HFF-Myc (cell line): ENCODE measurements at regions not wholly inside any gene's neighbourhood (a gene's known extent, or its start where the extent isn't known, plus 50 kb on each side); places are given as distances from the start of the nearest gene placed in this dataset.

Experiments used
- DNase-seq: peaks from one replicate; pipeline ENCODE4 v3.0.0-alpha.2; 2011; ENCODE audit warnings: low read depth; ENCODE audit errors: extremely low read depth
- H3K4me3 ChIP-seq: replicated peaks from 2 replicates; pipeline ENCODE4 v1.5.1; 2011; ENCODE audit warnings: low read depth, mild to moderate bottlenecking, control low read depth, low read length
- TF ChIP-seq, protein P1 (sequence below): IDR thresholded peaks from 2 replicates; pipeline ENCODE4 v1.5.1; 2012; ENCODE audit warnings: mild to moderate bottlenecking, low read depth, low read length, control low read depth; ENCODE audit errors: missing control alignments

DNA sequence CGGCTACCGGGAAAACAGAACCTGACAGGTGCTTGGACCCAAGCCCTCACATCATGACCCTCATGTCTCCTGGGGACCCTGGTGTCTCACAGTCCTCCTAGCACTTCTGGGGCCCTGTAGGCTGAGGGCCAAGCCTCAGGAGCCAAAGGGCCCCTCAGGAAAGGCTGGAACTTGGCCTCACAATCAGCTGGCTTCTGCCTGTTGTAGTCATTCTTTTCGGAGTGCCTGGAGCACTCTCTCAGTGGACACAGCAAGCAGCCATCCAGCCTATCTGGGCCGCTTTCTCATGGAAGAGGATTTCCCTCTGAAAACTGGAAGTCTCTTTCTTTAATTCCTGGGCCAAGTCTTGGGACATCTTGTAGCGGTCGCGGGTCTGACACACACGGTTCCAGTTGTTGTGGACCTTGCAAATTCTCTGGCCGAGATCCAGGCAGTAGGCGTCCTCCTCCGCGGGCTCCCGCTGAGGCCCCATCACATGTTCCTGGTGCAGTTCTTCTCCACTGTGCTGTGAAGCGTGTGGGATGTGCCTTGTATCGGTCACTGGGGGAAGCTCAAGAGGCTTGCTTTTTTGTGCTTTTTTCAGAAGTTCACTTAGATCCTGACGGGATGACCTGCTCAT, 169.3 kb downstream of the EMP1 start:
- DNase-seq, result no peak
- TF ChIP-seq, protein P1, sequence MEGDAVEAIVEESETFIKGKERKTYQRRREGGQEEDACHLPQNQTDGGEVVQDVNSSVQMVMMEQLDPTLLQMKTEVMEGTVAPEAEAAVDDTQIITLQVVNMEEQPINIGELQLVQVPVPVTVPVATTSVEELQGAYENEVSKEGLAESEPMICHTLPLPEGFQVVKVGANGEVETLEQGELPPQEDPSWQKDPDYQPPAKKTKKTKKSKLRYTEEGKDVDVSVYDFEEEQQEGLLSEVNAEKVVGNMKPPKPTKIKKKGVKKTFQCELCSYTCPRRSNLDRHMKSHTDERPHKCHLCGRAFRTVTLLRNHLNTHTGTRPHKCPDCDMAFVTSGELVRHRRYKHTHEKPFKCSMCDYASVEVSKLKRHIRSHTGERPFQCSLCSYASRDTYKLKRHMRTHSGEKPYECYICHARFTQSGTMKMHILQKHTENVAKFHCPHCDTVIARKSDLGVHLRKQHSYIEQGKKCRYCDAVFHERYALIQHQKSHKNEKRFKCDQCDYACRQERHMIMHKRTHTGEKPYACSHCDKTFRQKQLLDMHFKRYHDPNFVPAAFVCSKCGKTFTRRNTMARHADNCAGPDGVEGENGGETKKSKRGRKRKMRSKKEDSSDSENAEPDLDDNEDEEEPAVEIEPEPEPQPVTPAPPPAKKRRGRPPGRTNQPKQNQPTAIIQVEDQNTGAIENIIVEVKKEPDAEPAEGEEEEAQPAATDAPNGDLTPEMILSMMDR, result no peak
- H3K4me3 ChIP-seq, result no peak overlapping the region

GRCh38 chr12:13362260-13362841, 165.8 kb downstream of the EMP1 start:
- no peak for DNase-seq
- no peak overlapping the region for H3K4me3 ChIP-seq
- TF ChIP-seq, protein P1, result peak; percentile 98

DNA sequence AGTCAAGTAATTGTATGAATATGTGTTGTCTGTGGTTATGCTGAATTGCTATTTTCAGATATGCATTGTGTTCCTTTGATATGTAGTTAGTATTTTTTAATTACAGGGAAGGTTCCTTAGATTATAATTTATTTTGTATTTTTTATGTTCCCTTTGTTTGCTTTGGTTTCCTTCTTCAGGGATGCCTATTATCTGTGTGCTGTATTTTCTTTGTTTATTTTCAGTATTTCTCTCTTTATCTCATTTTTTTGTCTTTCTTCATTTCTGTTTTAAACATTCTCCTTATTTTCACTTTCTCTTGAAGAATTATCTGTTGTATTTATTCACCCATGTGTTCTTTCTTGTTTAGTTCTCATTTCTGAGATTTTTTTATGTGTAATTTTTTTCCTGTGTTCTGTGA, 163.1 kb downstream of the EMP1 start:
- H3K4me3 ChIP-seq, result no peak overlapping the region
- TF ChIP-seq, protein P1, result no peak
- no peak for DNase-seq

GRCh38 chr12:13358391-13358905, 161.9 kb downstream of the EMP1 start:
- TF ChIP-seq, protein P1, result no peak
- no peak for DNase-seq
- no peak overlapping the region for H3K4me3 ChIP-seq

- TF ChIP-seq, protein P1, result no peak
- DNase-seq, result no peak
- H3K4me3 ChIP-seq, result no peak overlapping the region
Observed at GRCh38 chr12:13350946-13351345, 154.4 kb downstream of the EMP1 start.

- TF ChIP-seq, protein P1, result no peak
- H3K4me3 ChIP-seq, result no peak overlapping the region
- no peak for DNase-seq
Observed at GRCh38 chr12:13350381-13350780, 153.9 kb downstream of the EMP1 start.
